ENCODE measurements at regions not wholly inside any gene's neighbourhood (a gene's known extent, or its start where the extent isn't known, plus 50 kb on each side); places are given as distances from the start of the nearest gene placed in this dataset.

GRCh38 chr6:45830441-45831139 lies 185.1 kb downstream of the CLIC5 start:
- TF ChIP-seq, protein P1, sequence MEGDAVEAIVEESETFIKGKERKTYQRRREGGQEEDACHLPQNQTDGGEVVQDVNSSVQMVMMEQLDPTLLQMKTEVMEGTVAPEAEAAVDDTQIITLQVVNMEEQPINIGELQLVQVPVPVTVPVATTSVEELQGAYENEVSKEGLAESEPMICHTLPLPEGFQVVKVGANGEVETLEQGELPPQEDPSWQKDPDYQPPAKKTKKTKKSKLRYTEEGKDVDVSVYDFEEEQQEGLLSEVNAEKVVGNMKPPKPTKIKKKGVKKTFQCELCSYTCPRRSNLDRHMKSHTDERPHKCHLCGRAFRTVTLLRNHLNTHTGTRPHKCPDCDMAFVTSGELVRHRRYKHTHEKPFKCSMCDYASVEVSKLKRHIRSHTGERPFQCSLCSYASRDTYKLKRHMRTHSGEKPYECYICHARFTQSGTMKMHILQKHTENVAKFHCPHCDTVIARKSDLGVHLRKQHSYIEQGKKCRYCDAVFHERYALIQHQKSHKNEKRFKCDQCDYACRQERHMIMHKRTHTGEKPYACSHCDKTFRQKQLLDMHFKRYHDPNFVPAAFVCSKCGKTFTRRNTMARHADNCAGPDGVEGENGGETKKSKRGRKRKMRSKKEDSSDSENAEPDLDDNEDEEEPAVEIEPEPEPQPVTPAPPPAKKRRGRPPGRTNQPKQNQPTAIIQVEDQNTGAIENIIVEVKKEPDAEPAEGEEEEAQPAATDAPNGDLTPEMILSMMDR (IDR thresholded peaks at IDR 0.05; ENCODE audit: poor library complexity, severe bottlenecking), result no peak
- TF ChIP-seq EZH2 (IDR thresholded peaks at IDR 0.05; ENCODE audit: borderline replicate concordance, insufficient read depth, low read length, poor library complexity, severe bottlenecking) (no peak), EP300 (conservative IDR thresholded peaks at IDR 0.05; ENCODE audit: poor library complexity, severe bottlenecking) (no peak), TAF1 (IDR thresholded peaks at IDR 0.05; ENCODE audit: low read depth) (no peak), RAD21 (conservative IDR thresholded peaks at IDR 0.05) (no peak), POLR2AphosphoS5 (IDR thresholded peaks at IDR 0.05) (no peak), MXI1 (conservative IDR thresholded peaks at IDR 0.05; ENCODE audit: poor library complexity, severe bottlenecking) (no peak)
